HG03469 (cell line): ENCODE measurements at regions not wholly inside any gene's neighbourhood (a gene's known extent, or its start where the extent isn't known, plus 50 kb on each side); places are given as distances from the start of the nearest gene placed in this dataset.
"Not testable (repeated sequence)": the region's sequence is repeated elsewhere in the genome, so short reads cannot be mapped to it uniquely, and the experiment has no call there.

Experiments used
- ATAC-seq: cut with Tn5 transposase; IDR thresholded peaks from one replicate; pipeline ENCODE4 v1.9.1; 2021; ENCODE audit warnings: mild to moderate bottlenecking, moderate library complexity, moderate number of reproducible peaks; ENCODE audit not compliant: unreplicated experiment

GRCh38 chr5:33203931-33204330 lies 236.8 kb upstream of the TARS1 start:
- no peak for ATAC-seq

- no peak for ATAC-seq
Observed at GRCh38 chr5:33205079-33205478, 235.7 kb upstream of the TARS1 start.

GRCh38 chr5:33205727-33206410 lies 234.9 kb upstream of the TARS1 start:
- no peak for ATAC-seq

- ATAC-seq = no peak
Observed at GRCh38 chr5:33206962-33207506, 233.7 kb upstream of the TARS1 start.

- no peak for ATAC-seq
Observed at GRCh38 chr5:33209252-33209651, 231.5 kb upstream of the TARS1 start.

GRCh38 chr5:33210221-33210620 lies 230.5 kb upstream of the TARS1 start:
- ATAC-seq = not testable (repeated sequence)

- ATAC-seq = no peak
Observed at GRCh38 chr5:33210978-33211377, 229.8 kb upstream of the TARS1 start.

GRCh38 chr5:33212439-33212838 lies 228.3 kb upstream of the TARS1 start:
- ATAC-seq = no peak

GRCh38 chr5:33212900-33213299 lies 227.9 kb upstream of the TARS1 start:
- no peak for ATAC-seq

- ATAC-seq = no peak
Observed at GRCh38 chr5:33223563-33224284, 217.0 kb upstream of the TARS1 start.

GRCh38 chr5:33224285-33224961 lies 216.3 kb upstream of the TARS1 start:
- no peak for ATAC-seq

- no peak for ATAC-seq
Observed at GRCh38 chr5:33227247-33227646, 213.5 kb upstream of the TARS1 start.

- no peak for ATAC-seq
Observed at GRCh38 chr5:33227746-33228145, 213.0 kb upstream of the TARS1 start.

- ATAC-seq = no peak
Observed at GRCh38 chr5:33228149-33228548, 212.6 kb upstream of the TARS1 start.

GRCh38 chr5:33229216-33229615 lies 211.5 kb upstream of the TARS1 start:
- ATAC-seq = no peak

- ATAC-seq = no peak
Observed at GRCh38 chr5:33230467-33231078, 210.2 kb upstream of the TARS1 start.

GRCh38 chr5:33231214-33231710 lies 209.5 kb upstream of the TARS1 start:
- no peak for ATAC-seq

- no peak for ATAC-seq
Observed at GRCh38 chr5:33231935-33232334, 208.8 kb upstream of the TARS1 start.

GRCh38 chr5:33232731-33233505 lies 207.8 kb upstream of the TARS1 start:
- no peak for ATAC-seq

GRCh38 chr5:33235304-33235703 lies 205.5 kb upstream of the TARS1 start:
- no peak for ATAC-seq
